GM12864 (cell line): ENCODE measurements at regions not wholly inside any gene's neighbourhood (a gene's known extent, or its start where the extent isn't known, plus 50 kb on each side); places are given as distances from the start of the nearest gene placed in this dataset.
"Not testable (repeated sequence)": the region's sequence is repeated elsewhere in the genome, so short reads cannot be mapped to it uniquely, and the experiment has no call there.

ENCODE experiments used
- DNase-seq: peaks from one replicate; pipeline ENCODE4 v3.0.0-alpha.2; 2011; ENCODE audit warnings: low read depth
- H3K4me3 ChIP-seq: 2 replicates; pipeline ENCODE4 v1.5.1; 2011; ENCODE audit warnings: mild to moderate bottlenecking, low read depth, low read length, control low read depth
- TF ChIP-seq, protein P1 (sequence below): IDR thresholded peaks from 2 replicates; pipeline ENCODE4 v1.5.1; 2011; ENCODE audit warnings: low read depth, mild to moderate bottlenecking, moderate library complexity, low read length, control low read depth, inconsistent platforms; ENCODE audit errors: missing control alignments

DNA sequence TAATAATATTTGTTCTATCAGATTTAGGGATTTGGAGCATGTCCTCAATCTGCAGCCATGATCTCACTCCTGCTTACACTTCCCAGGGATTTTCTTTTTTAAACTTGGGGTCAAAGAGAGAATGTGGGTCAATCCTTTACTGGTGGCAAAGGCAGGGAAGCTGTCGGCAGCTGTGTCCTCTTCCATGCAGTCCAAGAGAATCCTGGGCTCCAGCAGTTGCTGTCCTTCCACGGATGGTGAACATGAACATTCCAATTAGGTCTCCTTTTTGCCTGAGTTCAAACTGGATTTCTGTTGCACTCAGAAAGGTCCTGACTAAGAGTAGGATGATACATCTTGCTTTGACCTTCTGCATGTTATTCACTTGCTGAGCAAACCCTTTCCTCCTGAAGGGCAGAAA is 73.9 kb downstream of the ARL6IP4 start:
- no peak overlapping the region for H3K4me3 ChIP-seq
- TF ChIP-seq, protein P1, sequence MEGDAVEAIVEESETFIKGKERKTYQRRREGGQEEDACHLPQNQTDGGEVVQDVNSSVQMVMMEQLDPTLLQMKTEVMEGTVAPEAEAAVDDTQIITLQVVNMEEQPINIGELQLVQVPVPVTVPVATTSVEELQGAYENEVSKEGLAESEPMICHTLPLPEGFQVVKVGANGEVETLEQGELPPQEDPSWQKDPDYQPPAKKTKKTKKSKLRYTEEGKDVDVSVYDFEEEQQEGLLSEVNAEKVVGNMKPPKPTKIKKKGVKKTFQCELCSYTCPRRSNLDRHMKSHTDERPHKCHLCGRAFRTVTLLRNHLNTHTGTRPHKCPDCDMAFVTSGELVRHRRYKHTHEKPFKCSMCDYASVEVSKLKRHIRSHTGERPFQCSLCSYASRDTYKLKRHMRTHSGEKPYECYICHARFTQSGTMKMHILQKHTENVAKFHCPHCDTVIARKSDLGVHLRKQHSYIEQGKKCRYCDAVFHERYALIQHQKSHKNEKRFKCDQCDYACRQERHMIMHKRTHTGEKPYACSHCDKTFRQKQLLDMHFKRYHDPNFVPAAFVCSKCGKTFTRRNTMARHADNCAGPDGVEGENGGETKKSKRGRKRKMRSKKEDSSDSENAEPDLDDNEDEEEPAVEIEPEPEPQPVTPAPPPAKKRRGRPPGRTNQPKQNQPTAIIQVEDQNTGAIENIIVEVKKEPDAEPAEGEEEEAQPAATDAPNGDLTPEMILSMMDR, result no peak
- DNase-seq, result no peak

- TF ChIP-seq, protein P1, result no peak
- H3K4me3 ChIP-seq, result no peak overlapping the region
- DNase-seq, result no peak
Observed at GRCh38 chr12:123051556-123051955, 71.1 kb downstream of the ARL6IP4 start.

- no peak overlapping the region for H3K4me3 ChIP-seq
- TF ChIP-seq, protein P1, result no peak
- DNase-seq, result no peak
Observed at GRCh38 chr12:123050913-123051312, 70.4 kb downstream of the ARL6IP4 start.

DNA sequence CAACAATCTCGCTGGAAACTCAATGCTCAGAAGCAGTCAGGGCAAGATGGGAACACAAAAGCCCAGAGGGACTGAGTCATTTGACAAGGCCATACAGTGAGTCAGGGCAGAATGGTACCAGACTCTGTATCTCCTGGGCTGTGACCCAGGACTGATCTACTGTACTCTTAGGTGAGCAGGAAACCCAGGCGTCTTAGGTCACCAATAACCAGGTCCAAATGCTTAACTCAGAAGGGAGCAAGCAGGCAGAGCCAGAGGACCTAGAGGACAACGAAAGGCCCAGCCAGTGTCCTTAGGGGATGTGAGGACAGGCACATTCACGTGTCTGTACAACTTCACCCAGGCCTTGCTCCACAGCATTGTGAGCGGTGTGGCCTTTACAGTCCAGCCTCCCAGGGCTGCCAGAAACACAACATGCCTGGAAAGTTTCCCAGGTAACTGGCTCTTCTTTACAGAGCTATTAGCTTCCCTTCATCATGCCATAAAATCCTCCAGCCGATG is 69.9 kb downstream of the ARL6IP4 start:
- TF ChIP-seq, protein P1, result no peak
- no peak for DNase-seq
- H3K4me3 ChIP-seq, result no peak overlapping the region

DNA sequence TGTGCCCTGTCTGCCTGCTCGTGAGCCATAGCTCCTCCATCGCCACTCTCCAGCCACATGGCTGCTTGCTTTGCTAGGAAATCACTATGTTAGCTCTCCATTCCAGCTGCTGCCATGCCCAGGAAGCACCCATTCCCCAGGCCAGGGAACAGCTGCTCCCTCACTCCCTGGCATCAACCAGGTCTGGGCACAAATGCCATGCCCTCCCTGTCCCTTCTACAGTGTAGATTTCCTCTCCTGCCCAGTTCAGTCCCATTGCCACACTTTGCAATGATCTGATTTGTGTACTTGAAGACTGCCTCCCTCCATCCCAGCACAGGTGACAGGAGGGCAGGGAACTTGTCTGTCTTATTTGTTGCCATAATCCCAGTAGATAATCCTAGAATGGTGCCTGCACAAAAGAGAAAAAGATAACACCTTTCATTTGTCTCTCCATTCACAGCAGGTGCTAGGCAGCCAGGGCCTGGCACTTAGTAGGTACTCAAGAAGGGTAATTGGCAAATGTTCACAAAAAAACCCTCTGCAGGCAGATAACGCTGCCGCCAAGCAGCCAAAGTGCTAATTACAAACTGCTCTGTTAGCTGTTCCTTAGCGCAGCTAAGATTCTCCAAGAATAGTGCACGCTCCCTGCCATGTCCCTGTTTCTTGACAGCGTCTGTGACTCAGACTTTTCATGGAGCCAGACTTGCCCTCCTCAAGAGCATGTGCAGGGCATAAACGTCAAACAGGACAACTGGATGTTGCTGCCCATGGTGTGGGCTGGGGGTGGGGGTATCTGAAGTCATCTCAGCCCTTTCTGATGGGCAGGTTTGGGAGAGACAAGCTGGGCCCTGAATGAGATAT is 69.1 kb downstream of the ARL6IP4 start:
- DNase-seq, result no peak
- H3K4me3 ChIP-seq, result no peak overlapping the region
- TF ChIP-seq, protein P1, result no peak

- H3K4me3 ChIP-seq, DNase-seq: not testable (repeated sequence)
Observed at GRCh38 chr12:123047892-123048291, 67.4 kb downstream of the ARL6IP4 start.

- TF ChIP-seq, protein P1, result no peak
- DNase-seq, result no peak
- H3K4me3 ChIP-seq, result no peak overlapping the region
Observed at GRCh38 chr12:123047289-123047688, 66.8 kb downstream of the ARL6IP4 start.
